ENCODE measurements at regions not wholly inside any gene's neighbourhood (a gene's known extent, or its start where the extent isn't known, plus 50 kb on each side); places are given as distances from the start of the nearest gene placed in this dataset.

GRCh38 chr2:8198766-8199382 lies 483.0 kb upstream of the ID2 start:
- no peak for DNase-seq (ENCODE audit: extremely low spot score)
- no peaks in the 10 kb centered on the region for H3K36me3 ChIP-seq (ENCODE audit: insufficient read depth)
- H3K27ac ChIP-seq (ENCODE audit: low read depth): no peak overlapping the region
- 93% methylated on average over 1 of the region's 1 CpG for WGBS
- H3K4me3 ChIP-seq (ENCODE audit: low read depth, low read length): no peak overlapping the region
- no peaks in the 10 kb centered on the region for H3K4me1 ChIP-seq (ENCODE audit: insufficient read depth)

GRCh38 chr2:8202132-8202531 lies 479.7 kb upstream of the ID2 start:
- no peaks in the 10 kb centered on the region for H3K4me1 ChIP-seq (ENCODE audit: insufficient read depth)

DNA sequence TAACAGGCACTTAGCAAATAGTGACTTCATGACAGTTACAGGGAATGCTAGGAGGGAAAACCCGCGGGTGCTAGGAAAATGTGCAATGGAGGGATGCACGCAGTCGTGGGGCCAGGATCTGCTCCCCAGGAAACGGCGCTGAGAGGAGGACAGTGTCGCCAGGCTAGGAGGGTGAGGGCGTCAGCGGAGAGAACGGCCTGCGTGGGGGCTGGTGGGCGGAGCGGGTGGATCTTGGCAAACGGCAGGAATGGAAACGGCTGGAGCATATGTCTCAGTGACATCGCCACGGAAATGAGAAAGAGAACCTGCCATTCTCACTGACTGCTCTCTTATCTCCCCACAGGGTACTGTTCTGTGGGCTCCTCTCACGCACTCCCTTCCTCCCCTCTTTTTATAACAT lies 478.5 kb upstream of the ID2 start:
- WGBS: 82% methylated on average over 18 of the region's 18 CpGs
- Histone ChIP-seq H3K27ac (ENCODE audit: low read depth) (no peak overlapping the region), H3K36me3 (ENCODE audit: insufficient read depth) (no peaks in the 10 kb centered on the region), H3K4me1 (ENCODE audit: insufficient read depth) (no peaks in the 10 kb centered on the region), H3K4me3 (ENCODE audit: low read depth, low read length) (no peak overlapping the region)
- no peak for DNase-seq (ENCODE audit: extremely low spot score)

More at GRCh38 chr2:8202132-8202531, 479.7 kb upstream of the ID2 start:
- WGBS: 85% methylated on average over 7 of the region's 7 CpGs
- no peak for DNase-seq (ENCODE audit: extremely low spot score)
- no peak overlapping the region for H3K27ac ChIP-seq (ENCODE audit: low read depth)
- no peak overlapping the region for H3K4me3 ChIP-seq (ENCODE audit: low read depth, low read length)
- H3K36me3 ChIP-seq (ENCODE audit: insufficient read depth): no peaks in the 10 kb centered on the region

DNA sequence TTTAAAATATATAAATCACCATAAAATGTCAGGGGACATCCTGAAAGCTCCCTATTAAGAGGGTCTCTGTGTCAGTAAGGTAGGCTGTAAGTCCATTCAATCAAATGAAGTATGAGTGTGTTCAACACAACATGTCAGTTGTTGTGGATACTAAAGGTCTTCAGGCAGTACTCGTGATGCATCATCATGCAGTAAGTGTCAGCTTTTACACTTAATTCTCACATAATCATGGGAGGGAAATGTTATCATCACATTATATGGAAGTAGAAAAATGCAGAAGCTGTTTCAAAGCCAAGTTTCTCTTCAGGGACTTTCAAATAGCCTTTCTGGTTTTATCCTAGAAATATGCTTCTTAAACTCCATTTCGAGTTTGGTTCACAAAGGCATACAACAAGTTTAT lies 477.1 kb upstream of the ID2 start:
- no peak for DNase-seq (ENCODE audit: extremely low spot score)
- no peak overlapping the region for H3K4me3 ChIP-seq (ENCODE audit: low read depth, low read length)
- no peaks in the 10 kb centered on the region for H3K36me3 ChIP-seq (ENCODE audit: insufficient read depth)
- 84% methylated on average over 2 of the region's 2 CpGs for WGBS
- no peaks in the 10 kb centered on the region for H3K4me1 ChIP-seq (ENCODE audit: insufficient read depth)
- H3K27ac ChIP-seq (ENCODE audit: low read depth): no peak overlapping the region

- no peaks in the 10 kb centered on the region for H3K36me3 ChIP-seq (ENCODE audit: insufficient read depth)
- no peak for DNase-seq (ENCODE audit: extremely low spot score)
- WGBS: 64% methylated on average over 2 of the region's 2 CpGs
- no peaks in the 10 kb centered on the region for H3K4me1 ChIP-seq (ENCODE audit: insufficient read depth)
- H3K4me3 ChIP-seq (ENCODE audit: low read depth, low read length): no peak overlapping the region
- H3K27ac ChIP-seq (ENCODE audit: low read depth): no peak overlapping the region
Observed at GRCh38 chr2:8209494-8209893, 472.4 kb upstream of the ID2 start.

- Histone ChIP-seq H3K4me3 (ENCODE audit: low read depth, low read length) (no peak overlapping the region), H3K27ac (ENCODE audit: low read depth) (no peak overlapping the region), H3K36me3 (ENCODE audit: insufficient read depth) (no peaks in the 10 kb centered on the region), H3K4me1 (ENCODE audit: insufficient read depth) (no peaks in the 10 kb centered on the region)
- 81% methylated on average over 3 of the region's 3 CpGs for WGBS
- no peak for DNase-seq (ENCODE audit: extremely low spot score)
Observed at GRCh38 chr2:8211384-8211783, 470.5 kb upstream of the ID2 start.

- WGBS: 88% methylated on average over 3 of the region's 3 CpGs
Observed at GRCh38 chr2:8212239-8212638, 469.6 kb upstream of the ID2 start.

GRCh38 chr2:8214036-8214615 lies 467.7 kb upstream of the ID2 start:
- Histone ChIP-seq H3K4me3 (ENCODE audit: low read depth, low read length) (no peak overlapping the region), H3K27ac (ENCODE audit: low read depth) (no peak overlapping the region), H3K36me3 (ENCODE audit: insufficient read depth) (no peaks in the 10 kb centered on the region), H3K4me1 (ENCODE audit: insufficient read depth) (no peaks in the 10 kb centered on the region)
- DNase-seq (ENCODE audit: extremely low spot score): no peak
- WGBS: 86% methylated on average over 4 of the region's 4 CpGs

More at GRCh38 chr2:8212239-8212638, 469.6 kb upstream of the ID2 start:
- H3K4me1 ChIP-seq (ENCODE audit: insufficient read depth): no peaks in the 10 kb centered on the region
- no peak overlapping the region for H3K27ac ChIP-seq (ENCODE audit: low read depth)
- H3K4me3 ChIP-seq (ENCODE audit: low read depth, low read length): no peak overlapping the region
- no peak for DNase-seq (ENCODE audit: extremely low spot score)
- no peaks in the 10 kb centered on the region for H3K36me3 ChIP-seq (ENCODE audit: insufficient read depth)

DNA sequence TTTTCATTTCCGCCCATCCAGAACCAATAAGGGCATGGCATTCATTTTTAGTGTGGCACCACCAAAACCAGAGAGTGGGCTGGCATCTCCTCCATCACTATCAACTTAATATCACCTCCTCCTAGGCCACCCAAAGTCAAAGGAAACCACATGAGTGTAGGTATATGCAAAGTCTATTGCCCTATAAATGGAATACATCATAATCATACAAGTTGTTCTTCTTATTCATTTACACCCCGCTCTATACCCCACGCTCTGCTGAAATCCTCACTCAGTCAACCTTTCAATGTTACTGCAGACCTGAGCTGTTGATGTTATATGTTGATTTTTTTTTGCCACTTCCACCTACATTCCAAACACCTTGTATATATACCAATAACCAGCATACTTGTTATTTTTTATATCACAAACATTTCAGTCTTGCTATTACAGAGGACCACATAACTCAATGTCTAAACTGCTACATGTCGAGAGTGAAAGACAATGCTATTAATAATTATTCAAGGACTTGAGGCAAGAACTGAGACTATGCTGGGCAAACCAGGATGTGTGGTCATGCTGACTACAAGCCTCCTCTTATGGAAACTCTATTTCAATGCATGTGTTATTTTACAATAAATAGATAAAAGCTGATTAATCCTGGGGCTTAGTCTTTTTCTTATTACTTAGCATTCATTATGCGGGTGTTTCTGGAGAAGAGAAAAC lies 466.5 kb upstream of the ID2 start:
- H3K4me1 ChIP-seq (ENCODE audit: insufficient read depth): no peaks in the 10 kb centered on the region
- no peak overlapping the region for H3K27ac ChIP-seq (ENCODE audit: low read depth)
- 94% methylated on average over 5 of the region's 5 CpGs for WGBS
- no peaks in the 10 kb centered on the region for H3K36me3 ChIP-seq (ENCODE audit: insufficient read depth)
- H3K4me3 ChIP-seq (ENCODE audit: low read depth, low read length): no peak overlapping the region
- DNase-seq (ENCODE audit: extremely low spot score): no peak

DNA sequence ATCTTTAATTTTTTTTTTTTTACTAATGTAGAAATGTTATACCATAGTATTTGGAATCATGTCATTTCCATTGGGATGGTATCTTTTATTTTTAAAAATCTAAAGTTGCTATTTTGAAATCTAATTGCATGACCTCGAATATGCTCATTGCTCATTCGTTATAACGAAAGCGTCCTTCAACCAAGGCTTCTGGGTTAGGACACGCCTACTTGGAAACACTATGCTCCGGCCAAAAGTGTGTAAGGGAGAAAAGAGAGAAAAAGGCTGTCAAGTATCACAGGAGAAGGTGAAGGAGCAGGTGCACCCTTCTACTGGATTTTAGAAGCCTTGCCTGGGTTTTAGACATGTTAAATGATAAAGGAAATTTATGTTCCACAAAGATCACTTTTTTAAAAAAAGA lies 465.9 kb upstream of the ID2 start:
- Histone ChIP-seq H3K27ac (ENCODE audit: low read depth) (no peak overlapping the region), H3K4me1 (ENCODE audit: insufficient read depth) (no peaks in the 10 kb centered on the region), H3K4me3 (ENCODE audit: low read depth, low read length) (no peak overlapping the region), H3K36me3 (ENCODE audit: insufficient read depth) (no peaks in the 10 kb centered on the region)
- WGBS: 72% methylated on average over 6 of the region's 6 CpGs
- DNase-seq (ENCODE audit: extremely low spot score): no peak

DNA sequence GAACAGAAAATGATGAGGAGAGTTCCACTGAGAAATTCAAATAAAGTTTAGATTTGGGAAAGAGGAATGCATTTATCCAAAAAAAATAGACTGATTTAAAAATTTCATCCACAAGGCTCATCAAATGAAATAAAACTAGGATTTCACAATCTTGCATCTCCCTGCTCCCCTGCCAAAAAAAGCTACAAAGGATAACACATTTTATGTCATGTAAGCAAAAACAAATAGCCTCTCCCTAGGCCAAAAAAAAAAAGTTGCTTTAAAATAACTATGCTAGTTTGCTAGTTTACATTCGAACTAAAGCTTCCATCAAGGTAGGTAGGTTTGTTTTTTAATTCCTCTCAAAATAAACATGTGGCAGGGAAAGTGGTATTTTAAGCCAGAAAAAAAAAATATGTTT lies 465.5 kb upstream of the ID2 start:
- DNase-seq (ENCODE audit: extremely low spot score): no peak

GRCh38 chr2:8217468-8218030 lies 464.3 kb upstream of the ID2 start:
- Histone ChIP-seq H3K27ac (ENCODE audit: low read depth) (no peak overlapping the region), H3K4me1 (ENCODE audit: insufficient read depth) (no peaks in the 10 kb centered on the region), H3K4me3 (ENCODE audit: low read depth, low read length) (no peak overlapping the region), H3K36me3 (ENCODE audit: insufficient read depth) (no peaks in the 10 kb centered on the region)
- DNase-seq (ENCODE audit: extremely low spot score): no peak
- WGBS: 78% methylated on average over 9 of the region's 9 CpGs

More for the DNA sequence above, 465.5 kb upstream of the ID2 start:
- Histone ChIP-seq H3K36me3 (ENCODE audit: insufficient read depth) (no peaks in the 10 kb centered on the region), H3K27ac (ENCODE audit: low read depth) (no peak overlapping the region), H3K4me1 (ENCODE audit: insufficient read depth) (no peaks in the 10 kb centered on the region), H3K4me3 (ENCODE audit: low read depth, low read length) (no peak overlapping the region)
- 51% methylated on average over 1 of the region's 1 CpG for WGBS

- no peak for DNase-seq (ENCODE audit: extremely low spot score)
- H3K4me3 ChIP-seq (ENCODE audit: low read depth, low read length): no peak overlapping the region
- 96% methylated on average over 8 of the region's 8 CpGs for WGBS
- no peaks in the 10 kb centered on the region for H3K36me3 ChIP-seq (ENCODE audit: insufficient read depth)
- H3K27ac ChIP-seq (ENCODE audit: low read depth): no peak overlapping the region
- H3K4me1 ChIP-seq (ENCODE audit: insufficient read depth): no peaks in the 10 kb centered on the region
Observed at GRCh38 chr2:8219096-8219495, 462.8 kb upstream of the ID2 start.
